GM18867 (cell line): ENCODE measurements at regions not wholly inside any gene's neighbourhood (a gene's known extent, or its start where the extent isn't known, plus 50 kb on each side); places are given as distances from the start of the nearest gene placed in this dataset.
A peak's percentile ranks its signal among the peaks of the same experiment; 100 is the strongest.

Source experiments
- ATAC-seq: cut with Tn5 transposase; IDR thresholded peaks from one replicate; pipeline ENCODE4 v1.9.1; 2021; ENCODE audit warnings: mild to moderate bottlenecking, moderate library complexity; ENCODE audit not compliant: unreplicated experiment

DNA sequence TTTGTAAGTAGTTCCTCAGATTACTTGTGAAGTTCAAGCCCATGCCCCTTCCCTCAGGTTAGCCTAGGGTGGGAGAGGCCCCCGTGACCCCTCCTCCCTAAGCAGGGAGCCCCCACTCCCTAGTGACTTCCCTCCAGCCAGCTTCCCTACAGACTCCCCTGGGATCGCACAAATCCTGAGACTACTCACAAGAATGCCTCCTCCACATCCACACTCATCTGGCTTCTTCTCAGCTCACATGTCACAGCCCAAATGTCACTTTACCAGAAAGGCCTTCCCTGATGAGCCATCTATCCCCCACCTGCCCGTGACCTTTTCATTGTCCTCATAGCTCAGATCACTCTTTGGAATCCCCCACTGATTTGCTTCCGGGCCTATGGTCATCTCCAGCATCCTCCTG lies 96.7 kb upstream of the ARAP3 start:
- ATAC-seq: no peak

DNA sequence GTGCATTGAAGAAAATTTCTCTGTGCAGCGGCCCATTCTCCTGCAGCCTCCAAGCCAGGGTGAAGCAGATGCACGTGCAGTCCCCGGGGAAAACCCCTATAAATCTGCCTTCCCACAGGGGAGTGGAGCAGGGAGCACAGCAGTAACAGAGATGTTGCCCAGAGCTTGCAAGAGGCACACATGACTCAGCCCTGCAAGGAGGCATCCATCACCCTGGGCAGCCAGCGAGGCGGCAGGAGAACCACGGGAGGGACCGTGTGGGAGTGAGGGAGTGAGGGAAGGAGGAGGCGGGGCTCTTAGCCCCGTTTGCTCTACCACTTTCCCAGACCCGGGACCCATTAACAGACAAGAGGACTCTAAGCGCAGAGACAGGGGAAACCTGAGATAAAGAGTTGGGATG lies 96.2 kb upstream of the ARAP3 start:
- ATAC-seq: no peak

DNA sequence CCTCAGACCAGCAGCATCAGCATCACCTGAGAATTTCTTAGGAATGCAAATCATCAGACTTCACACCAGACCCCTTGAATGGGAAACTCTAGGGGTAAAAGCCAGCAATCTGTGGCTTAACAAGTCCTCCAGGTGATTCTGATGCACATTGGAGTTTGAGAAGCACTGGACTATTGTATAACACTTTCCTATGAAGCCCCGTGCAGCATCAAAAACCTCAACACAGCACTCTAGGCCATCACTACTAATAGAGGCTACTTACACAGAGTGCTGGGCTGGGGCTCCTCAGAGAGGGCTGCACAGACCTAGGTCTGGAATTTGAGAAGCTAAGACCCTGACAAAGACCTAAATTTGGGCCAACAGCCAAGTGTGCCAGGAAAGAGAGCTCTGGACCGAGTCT lies 95.7 kb upstream of the ARAP3 start:
- no peak for ATAC-seq

DNA sequence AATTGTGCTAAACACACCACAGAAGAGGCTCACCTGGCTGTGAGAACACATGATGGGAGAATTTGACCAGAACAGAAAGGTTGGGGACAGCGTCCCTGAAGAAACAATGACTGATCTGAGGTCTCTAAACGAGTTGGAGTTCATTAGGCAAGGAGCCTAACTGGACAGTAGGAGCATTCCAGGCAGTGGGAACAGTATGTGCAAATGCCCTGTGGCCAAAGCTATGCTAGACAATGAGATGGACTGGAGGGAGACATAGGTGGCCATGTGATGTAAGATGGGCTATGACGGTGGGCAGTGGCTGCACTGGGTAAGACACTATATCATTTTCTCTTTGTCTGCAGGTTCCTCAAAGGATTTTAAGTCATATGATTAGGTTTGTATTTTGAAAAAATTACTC lies 95.1 kb upstream of the ARAP3 start:
- ATAC-seq: no peak

DNA sequence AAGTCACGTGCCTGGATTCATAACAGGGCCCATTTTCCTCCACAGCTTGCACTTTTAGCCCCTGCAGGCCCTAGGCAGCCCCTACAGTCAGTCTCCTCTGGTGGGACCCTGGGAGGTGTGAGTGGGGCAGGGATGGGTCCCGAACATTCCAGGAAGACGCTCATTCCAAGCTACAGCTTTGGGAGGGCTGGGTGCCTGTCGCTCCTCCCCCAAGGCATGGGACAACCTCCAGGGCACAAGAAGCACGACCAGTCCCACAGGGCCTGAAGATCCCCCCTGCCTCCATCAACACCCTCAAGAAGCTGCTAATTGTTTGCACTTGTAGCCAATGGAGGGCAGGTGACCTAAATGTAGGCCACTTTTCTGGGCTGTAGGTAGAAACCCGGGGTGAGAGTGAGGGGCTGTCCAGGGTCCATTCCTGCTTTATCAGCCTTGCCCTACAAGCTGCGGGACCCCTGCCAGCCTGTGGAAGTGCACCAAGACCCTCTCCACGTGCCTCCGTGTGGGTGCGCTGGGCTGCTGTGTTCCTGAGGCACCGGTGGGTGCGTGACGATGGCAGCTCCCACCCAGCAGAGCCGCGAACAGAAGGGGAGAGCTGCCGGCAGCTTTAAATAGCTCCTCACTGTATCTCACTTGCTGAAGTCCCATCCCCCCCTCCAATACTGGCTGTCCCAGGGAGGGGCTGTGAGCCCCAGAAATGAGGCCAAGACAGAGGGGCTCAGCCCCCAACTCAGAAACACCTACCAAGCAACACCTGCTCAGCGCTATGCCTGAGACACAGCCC lies 91.9 kb upstream of the ARAP3 start:
- no peak for ATAC-seq

DNA sequence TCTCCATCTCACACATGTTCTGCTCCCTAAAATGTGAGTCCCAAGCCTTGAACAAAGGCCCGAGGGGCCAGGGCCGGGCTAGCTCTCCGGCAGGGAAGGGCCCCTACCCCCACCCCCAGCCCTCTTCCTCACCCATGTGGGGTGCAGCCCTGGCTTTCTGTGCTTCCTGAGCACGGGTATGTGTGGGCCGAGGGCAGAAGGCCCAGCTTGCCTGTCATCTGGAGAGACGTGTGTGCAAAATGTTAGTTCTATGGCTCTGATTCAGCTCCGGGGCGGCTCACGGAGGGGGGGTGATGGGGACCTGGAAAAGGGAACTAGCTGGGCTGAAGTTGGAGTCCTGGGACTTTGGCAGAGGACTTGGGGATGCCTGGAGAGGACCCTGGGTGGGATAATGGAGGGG lies 90.3 kb upstream of the ARAP3 start:
- no peak for ATAC-seq

DNA sequence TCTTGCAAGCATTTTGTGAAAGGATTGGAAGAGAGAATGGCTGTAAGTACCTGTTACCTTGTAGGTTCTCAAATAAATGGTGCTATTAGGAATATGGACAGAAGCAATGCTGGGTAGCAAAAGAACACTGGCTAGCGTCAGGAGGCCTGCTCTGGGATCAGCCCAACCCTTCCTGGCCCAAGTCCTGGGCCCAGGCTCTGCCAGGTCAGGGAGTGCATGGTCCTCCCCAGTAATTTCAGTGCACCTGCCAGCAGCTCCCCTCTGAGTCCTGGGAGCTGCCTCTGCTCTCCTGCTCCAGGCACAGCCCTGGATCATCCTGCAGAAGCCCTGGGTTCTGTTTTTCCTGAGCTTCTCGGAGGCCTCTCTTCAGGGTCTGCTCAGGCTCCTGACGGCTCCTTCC lies 89.5 kb upstream of the ARAP3 start:
- ATAC-seq: no peak

DNA sequence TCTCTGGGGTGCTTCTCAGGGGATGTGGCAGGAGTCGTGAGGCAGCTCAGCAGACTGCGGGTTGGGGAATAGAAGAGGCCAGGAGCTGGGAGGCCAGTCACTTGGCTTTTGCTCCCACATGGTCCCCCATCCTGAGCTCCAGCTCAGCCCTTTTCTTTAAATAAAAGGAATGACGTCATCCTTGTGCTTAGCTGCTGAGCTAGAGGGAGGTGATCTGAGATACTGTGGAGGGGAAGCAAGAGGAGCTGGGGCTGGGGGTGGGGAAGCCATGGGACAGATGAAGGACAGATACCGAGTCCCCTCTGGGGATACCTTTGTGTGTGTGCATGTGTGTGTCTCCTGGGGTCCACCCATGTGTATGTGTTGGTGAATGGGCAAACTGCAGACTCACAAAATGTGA lies 89.0 kb upstream of the ARAP3 start:
- no peak for ATAC-seq

DNA sequence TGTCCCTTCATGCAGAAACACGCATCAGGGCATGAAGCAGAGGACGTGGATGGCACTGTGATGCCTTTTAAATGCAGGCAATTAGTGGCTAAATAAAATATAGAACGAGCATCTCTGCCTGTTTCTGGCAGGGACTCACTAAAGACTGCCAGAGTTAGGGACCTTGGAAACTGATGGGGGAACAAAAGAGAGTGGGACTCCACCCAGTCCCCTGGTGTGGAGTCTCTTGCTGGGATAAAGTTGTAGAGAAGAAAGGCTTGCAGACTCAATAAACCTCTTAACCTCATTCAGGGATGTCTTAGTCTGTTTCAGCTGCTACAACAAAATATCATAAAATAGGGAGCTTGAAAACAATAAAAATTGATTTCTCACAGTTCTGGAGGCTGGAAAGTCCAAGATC lies 87.6 kb upstream of the ARAP3 start:
- no peak for ATAC-seq

DNA sequence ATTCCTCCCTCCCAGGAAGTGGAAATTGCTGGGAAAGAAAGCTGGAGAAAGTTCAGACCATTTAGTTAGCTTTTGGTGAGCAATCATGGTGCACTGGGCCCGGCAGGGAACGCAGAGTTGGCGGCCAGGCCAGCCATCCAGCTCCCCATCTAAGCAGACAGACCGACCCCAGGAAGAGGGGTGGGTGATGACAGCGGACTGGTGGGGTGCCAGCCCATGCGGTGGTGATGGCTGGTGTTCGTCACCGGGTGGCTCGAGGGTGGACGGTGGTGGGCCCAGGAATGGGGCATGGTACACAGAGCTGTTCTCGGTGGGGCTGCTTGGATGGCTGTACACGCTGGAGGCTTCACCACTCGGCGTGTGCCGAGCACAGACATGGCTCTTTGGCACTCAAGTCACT lies 85.6 kb upstream of the ARAP3 start:
- no peak for ATAC-seq

DNA sequence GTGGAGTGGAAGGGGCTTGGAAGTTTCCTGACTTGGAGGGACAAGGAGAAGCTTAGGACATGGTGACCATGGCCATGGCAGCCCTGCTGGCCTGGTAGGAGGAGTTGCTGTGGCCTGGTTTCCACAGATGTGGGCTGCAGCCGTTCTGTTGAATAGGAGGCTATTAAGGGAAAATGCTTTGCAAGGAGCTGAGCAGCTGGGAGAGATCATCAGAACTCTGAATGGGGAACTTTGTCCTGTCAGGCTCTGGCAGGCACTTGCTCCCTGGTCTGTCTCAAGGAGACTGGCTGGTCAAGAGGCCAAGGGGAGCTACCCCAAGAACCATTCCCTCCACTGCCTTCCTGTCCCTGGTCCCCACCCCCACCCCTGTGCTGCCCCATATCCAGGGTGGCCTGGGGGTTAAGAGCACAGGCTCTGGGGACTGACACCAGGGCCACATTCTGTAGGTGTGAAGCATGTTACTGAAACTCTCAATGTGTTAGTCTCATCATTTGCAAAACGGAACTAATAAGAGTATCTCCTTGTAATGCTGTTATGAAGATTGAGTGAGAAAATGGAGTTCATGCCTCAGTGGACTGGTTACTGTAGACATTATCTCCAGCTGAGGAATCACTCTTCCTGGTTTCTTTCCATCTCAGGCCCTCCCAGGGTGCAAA lies 84.0 kb upstream of the ARAP3 start:
- ATAC-seq: peak; percentile 67

DNA sequence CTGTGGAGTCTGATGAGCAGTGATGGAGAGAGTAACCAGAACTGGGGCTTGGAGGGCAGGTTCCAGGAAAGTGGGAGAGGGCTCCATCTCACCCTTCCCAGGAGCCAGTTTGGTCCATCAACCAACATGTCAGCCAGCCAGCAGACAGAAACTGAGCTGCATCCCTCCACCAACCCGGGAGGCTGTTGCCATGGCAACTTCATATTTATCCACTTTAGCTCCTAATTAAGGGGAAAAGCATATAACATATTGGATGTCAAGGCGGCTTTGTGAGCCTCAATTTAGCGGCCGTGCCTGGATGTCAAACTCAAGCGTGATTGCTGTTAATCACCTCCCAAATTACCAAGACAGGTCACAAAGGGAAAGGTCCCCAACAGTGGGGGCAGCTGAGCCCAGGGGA lies 81.5 kb upstream of the ARAP3 start:
- no peak for ATAC-seq

DNA sequence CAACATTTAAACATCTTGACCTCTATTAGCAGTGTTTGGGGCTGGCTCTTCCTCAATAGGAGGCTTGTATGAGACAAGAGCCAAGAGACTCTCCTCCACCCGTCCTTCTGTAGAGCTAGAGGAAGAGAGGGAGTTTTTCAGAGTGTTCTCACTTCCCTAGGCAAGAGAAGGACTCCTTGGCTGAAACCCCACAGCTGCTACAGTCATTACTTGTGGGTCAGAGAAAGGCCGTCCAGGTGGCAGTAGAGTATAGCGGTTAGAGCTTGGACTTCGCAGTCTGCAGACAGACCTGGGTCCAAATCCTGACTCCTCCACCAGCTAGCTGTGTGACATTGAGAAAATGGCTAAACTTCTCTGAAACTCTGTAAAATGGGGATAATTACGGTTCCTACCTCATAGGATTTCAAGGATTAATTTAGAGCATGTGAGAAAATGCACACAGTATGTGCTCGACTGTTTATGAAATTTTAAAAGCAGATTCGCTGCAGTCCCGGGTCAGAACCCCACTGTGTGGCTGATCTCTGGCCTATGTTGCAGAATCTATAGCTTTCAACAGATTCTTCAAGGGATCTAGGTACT lies 80.8 kb upstream of the ARAP3 start:
- peak; percentile 72 for ATAC-seq

DNA sequence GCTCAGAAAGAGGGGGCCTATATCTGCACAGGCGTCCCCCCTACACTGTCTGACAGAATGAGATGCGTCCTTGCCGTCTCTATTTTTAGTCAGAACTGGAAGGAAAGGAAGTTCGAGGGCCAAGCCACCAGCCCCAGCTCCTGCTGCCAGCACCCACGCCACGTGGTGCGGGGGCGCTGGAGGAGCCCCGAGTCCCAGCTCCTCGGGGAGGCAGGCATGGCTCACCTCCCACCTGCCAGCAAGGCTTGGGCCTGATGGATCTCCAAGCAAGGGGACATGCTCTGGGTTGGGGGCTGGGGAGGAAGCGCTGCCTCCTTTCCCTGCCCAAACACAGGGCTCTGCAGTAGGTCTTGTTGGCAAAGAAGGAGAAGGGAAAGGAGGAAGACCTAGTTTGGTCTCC lies 80.3 kb upstream of the ARAP3 start:
- no peak for ATAC-seq

DNA sequence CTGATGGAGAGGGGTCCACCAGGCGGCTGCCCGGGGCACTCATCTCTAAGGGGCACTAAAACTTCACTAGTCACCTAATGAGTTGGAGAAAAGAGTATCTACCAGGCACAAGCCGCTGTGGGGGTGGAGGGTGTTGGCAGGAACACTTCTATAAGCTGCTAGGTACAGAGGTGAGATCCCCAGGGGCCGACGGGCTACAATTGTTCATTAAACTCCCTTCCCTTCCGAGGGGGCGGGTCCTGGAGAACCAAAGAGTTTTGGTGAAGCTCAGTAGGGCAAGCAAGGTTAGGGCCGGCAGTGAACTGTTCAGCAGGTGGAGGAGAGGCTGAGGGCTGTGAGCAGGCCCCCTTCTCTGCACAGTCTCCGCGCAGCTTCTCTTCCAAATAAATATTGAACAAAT lies 78.7 kb upstream of the ARAP3 start:
- ATAC-seq: no peak

DNA sequence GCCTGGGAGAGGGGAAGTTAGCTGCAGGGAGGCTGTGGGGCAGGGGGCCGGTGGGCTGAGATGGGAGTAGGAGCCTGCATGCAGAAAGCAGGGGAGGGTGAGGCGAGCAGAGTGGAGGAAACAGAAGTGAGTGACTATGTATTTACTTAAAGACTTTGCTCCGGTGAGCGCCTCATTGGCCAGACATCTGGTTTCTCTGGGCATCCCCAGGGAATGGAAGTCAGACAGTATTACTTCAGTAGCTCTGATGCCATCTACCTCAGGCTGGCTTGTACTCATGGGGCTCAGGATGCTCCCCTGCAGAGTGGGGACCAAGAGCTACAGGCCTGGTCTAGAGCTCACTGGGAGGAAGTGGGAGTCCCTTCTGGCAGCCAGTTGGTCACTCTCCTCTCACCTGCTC lies 78.2 kb upstream of the ARAP3 start:
- no peak for ATAC-seq

DNA sequence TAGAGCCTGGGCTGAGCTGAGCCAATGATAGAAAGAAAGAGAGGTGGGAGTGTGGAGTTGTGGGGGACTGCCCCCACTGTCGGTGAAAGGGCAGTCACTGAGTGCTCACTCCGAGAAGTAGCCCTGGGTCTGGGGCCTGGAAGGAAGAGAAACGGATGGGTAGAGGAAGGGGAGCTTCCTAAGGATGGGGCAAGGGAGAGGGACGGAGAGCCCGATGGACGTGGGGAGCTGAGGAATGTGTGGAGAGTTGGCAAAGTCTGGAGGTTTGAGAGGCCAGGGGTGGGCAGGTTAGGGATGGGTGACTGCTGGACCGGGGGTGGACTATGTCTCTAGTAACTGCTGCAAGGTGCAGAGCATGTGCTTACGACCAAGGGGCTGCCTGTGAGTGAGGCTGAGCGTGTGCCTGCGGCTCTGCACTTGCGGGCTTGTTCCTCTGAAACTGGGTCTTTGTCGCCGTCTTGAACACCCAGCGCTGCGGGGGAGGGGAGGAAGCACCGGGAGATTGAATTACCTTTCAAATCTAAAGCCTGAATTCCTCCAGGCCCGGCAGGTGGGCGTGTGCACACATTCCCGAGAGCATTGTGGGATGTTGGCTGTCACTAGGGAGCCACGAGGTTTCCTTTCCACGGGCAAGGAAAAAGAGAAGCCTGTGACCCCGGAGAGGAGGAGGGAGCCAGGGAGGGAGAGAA lies 76.4 kb upstream of the ARAP3 start:
- no peak for ATAC-seq

DNA sequence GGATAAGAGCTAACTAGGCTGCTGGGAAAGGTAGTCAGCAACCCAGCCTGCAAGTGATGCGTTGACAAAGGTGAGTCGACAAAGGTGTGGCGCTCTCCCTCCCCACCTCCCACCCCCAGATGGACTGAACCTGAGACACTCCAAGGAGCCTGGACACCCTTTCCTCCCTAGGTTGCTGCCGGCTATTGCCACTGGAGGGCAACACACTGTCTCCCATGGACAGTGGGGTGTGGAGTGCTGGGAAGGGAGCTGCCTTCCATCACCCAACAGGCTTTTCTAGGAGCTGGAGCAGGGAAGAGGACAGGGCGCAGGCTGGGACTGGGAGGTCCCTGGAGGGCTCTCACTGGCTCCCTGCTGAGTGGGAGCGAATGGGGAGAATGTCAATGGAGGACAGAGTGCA lies 75.4 kb upstream of the ARAP3 start:
- ATAC-seq: no peak

DNA sequence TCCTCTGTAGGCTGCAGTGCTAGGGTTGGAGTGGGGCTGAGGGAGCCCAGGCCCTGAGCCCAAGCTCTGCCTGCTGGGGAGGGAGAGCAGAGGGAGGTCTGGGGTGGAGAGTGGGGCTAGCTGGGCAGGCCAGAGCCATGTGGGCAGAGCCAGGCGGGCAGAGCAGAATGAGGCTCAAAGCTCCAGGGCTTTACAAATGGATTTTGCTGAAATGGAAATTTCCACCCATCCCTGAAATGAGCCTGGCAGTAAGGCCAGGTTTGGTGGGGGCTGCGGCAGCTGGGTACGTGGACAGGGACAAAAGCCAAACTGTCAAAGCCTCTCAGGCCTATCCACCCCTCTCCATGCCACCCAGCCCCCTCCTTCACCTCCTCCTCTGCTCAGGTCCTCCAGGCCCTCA lies 74.2 kb upstream of the ARAP3 start:
- no peak for ATAC-seq

DNA sequence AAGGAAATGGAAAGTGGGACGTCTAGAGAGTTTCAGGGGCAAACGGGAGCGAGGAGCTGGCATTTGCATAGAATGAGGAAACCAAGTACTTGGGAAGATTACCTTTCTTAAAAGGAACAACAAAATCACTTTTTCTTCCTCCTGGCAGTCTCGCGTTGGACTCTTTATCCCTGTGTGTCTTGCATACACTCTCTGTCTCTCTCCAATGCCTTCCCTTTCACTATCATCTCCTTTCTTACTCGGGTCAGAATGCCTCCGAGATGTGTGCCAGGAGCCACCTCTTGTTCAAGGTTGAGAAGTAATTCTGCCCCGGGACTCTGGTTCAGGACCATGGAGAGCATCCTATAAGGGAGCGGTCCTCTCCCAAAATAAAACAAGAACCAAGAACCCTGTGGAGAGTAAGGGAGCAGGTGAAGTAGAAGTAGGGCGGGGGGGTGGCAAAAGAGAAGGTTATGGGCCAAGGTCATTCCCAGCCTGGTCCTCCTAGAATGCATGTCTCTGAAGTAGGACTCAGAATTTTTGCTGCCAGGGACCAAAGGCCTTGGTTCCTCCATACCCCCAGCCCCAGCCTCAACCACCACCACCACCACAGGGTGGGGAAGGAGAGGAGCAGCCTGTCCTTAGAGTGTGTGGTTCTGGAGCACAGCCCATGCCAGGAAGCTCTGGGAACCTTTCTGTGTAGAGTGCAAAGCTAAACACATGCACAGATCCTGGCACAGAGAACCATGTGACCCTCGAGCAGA lies 72.1 kb upstream of the ARAP3 start:
- ATAC-seq: no peak
